HEK293 (cell line): ENCODE measurements at regions not wholly inside any gene's neighbourhood (a gene's known extent, or its start where the extent isn't known, plus 50 kb on each side); places are given as distances from the start of the nearest gene placed in this dataset.

Experiments
- CTCF ChIA-PET: fragments of 350-600 bp; formaldehyde crosslinking; extraction: SDS; loops from one replicate; lab custom pipeline; 2021; ENCODE audit warnings: antibody characterized with exemption; lab: Yijun Ruan, JAX
- POLR2A ChIA-PET: fragments of 300-600 bp; formaldehyde crosslinking; extraction: SDS; loops from one replicate; lab custom pipeline; 2020; ENCODE audit warnings: antibody characterized with exemption, inconsistent platforms; lab: Yijun Ruan, JAX
- H3K27ac ChIP-seq: fragments of 200-500 bp; sonication (Bioruptor generic); 2 replicates; pipeline ENCODE4 v1.5.1; 2014; ENCODE audit warnings: low read depth, low read length, control low read depth, inconsistent platforms; ENCODE audit errors: extremely low read depth
- H3K36me3 ChIP-seq, 2 experiments: fragments of 200-500 bp in 1 of 2; sonication (Bioruptor generic) in 1 of 2; 1 replicate in 1 of 2; 2 replicates in 1 of 2; pipeline ENCODE4 v1.5.1; 2014 to 2017; ENCODE audit warnings: inconsistent platforms in 2 of 2, low read length in 2 of 2; ENCODE audit not compliant: control insufficient read depth in 2 of 2, insufficient read depth in 1 of 2
- H3K4me1 ChIP-seq: fragments of 200-500 bp; sonication (Bioruptor generic); 2 replicates; pipeline ENCODE4 v1.5.1; 2014; ENCODE audit warnings: mild to moderate bottlenecking, low read length, inconsistent platforms; ENCODE audit not compliant: control insufficient read depth, insufficient read depth
- H3K4me3 ChIP-seq: 2 replicates; pipeline ENCODE4 v1.5.1; 2011; ENCODE audit warnings: low read depth, mild to moderate bottlenecking, control low read depth, low read length, moderate library complexity
- H3K9me3 ChIP-seq: fragments of 200-500 bp; sonication (Bioruptor generic); 2 replicates; pipeline ENCODE4 v1.5.1; 2014; ENCODE audit warnings: low read depth, low read length, inconsistent platforms; ENCODE audit not compliant: control insufficient read depth, insufficient read depth
- ELK4 ChIP-seq: IDR thresholded peaks from 2 replicates; pipeline ENCODE4 v1.6.1; 2011; ENCODE audit warnings: mild to moderate bottlenecking, low read depth, low read length, borderline replicate concordance
- HOXD13 ChIP-seq: sonication (generic); formaldehyde crosslinking; IDR thresholded peaks from 2 replicates; pipeline ENCODE4 v1.8.0; 2022; ENCODE audit warnings: missing genetic modification reagents, borderline replicate concordance
- KLF17 ChIP-seq: fragments of 450-650 bp; formaldehyde crosslinking; IDR thresholded peaks from 2 replicates; pipeline ENCODE4 v1.5.1; 2016; ENCODE audit warnings: missing biosample characterization, missing genetic modification characterization
- OVOL3 ChIP-seq: fragments of 450-650 bp; formaldehyde crosslinking; IDR thresholded peaks from 2 replicates; pipeline ENCODE4 v1.5.1; 2016; ENCODE audit warnings: missing biosample characterization, missing genetic modification characterization
- PRDM2 ChIP-seq: fragments of 450-650 bp; formaldehyde crosslinking; IDR thresholded peaks from 2 replicates; pipeline ENCODE4 v1.5.1; 2016; ENCODE audit warnings: missing biosample characterization, missing genetic modification characterization, borderline replicate concordance
- SALL2 ChIP-seq: fragments of 450-650 bp; formaldehyde crosslinking; IDR thresholded peaks from 2 replicates; pipeline ENCODE4 v1.5.0; 2017; ENCODE audit warnings: missing biosample characterization, mild to moderate bottlenecking, missing genetic modification characterization, borderline replicate concordance
- ZNF184 ChIP-seq: fragments of 450-650 bp; IDR thresholded peaks from 2 replicates; pipeline ENCODE4 v1.5.1; 2018; ENCODE audit warnings: missing biosample characterization, mild to moderate bottlenecking, missing genetic modification characterization
- ZNF214 ChIP-seq: fragments of 450-650 bp; formaldehyde crosslinking; IDR thresholded peaks from 2 replicates; pipeline ENCODE4 v1.5.1; 2017; ENCODE audit warnings: missing biosample characterization, mild to moderate bottlenecking, missing genetic modification characterization, borderline replicate concordance
- ZNF624 ChIP-seq: fragments of 450-650 bp; formaldehyde crosslinking; IDR thresholded peaks from 2 replicates; pipeline ENCODE4 v1.5.1; 2017; ENCODE audit warnings: missing biosample characterization, missing genetic modification characterization
- ZNF747 ChIP-seq: fragments of 450-650 bp; formaldehyde crosslinking; IDR thresholded peaks from 2 replicates; pipeline ENCODE4 v1.5.1; 2016; ENCODE audit warnings: missing biosample characterization, missing genetic modification characterization
- ZNF776 ChIP-seq: fragments of 450-650 bp; formaldehyde crosslinking; IDR thresholded peaks from 2 replicates; pipeline ENCODE4 v1.5.0; 2017; ENCODE audit warnings: missing biosample characterization, missing genetic modification characterization, borderline replicate concordance
- ZSCAN23 ChIP-seq: fragments of 450-650 bp; formaldehyde crosslinking; IDR thresholded peaks from 2 replicates; pipeline ENCODE4 v1.5.1; 2016; ENCODE audit warnings: missing biosample characterization, missing genetic modification characterization

- no peak for TF ChIP-seq HOXD13
- TF ChIP-seq KLF17 (tag by site-specific recombination): no peak
- no peak for TF ChIP-seq ZNF747 (tag by site-specific recombination)
- TF ChIP-seq, all 188 proteins: peak for 0
Measured at GRCh38 chr5:33276628-33276950, 164.2 kb upstream of the TARS1 start (continued).

GRCh38 chr5:33277061-33277650 is 163.6 kb upstream of the TARS1 start:
- ChIA-PET CTCF (interaction anchor here (0.6 kb wide), 1 partner anchor 22 kb away, joined by 3 read pairs; no protein-coding TSS in a partner anchor), POLR2A (no interaction called here)

More at GRCh38 chr5:33277061-33277650, 163.6 kb upstream of the TARS1 start:
- H3K27ac ChIP-seq: no peak overlapping the region
- TF ChIP-seq ZNF184 (tag by site-specific recombination) (no peak), HOXD13 (no peak), ZNF214 (tag by site-specific recombination) (no peak), PRDM2 (tag by site-specific recombination) (no peak), SALL2 (no peak), ZNF776 (tag by site-specific recombination) (no peak), ZSCAN23 (tag by site-specific recombination) (no peak), ZNF624 (tag by site-specific recombination) (no peak), OVOL3 (tag by site-specific recombination) (no peak), ELK4 (no peak)
- TF ChIP-seq, all 188 proteins: peak for 0
- H3K9me3 ChIP-seq: no peaks in the 10 kb centered on the region
- H3K4me1 ChIP-seq: 0 out of 2 replicates have a peak, but pooled peaks cover 3% of the 10 kb centered on the region
- no peaks in the 10 kb centered on the region for H3K36me3 ChIP-seq
- H3K4me3 ChIP-seq: no peak overlapping the region
